GM19351 (cell line): ENCODE measurements at regions not wholly inside any gene's neighbourhood (a gene's known extent, or its start where the extent isn't known, plus 50 kb on each side); places are given as distances from the start of the nearest gene placed in this dataset.
"Not testable (repeated sequence)": the region's sequence is repeated elsewhere in the genome, so short reads cannot be mapped to it uniquely, and the experiment has no call there.

ENCODE experiments used
- ATAC-seq: cut with Tn5 transposase; IDR thresholded peaks from one replicate; pipeline ENCODE4 v1.9.1; 2021; ENCODE audit warnings: mild to moderate bottlenecking, moderate library complexity; ENCODE audit not compliant: unreplicated experiment

GRCh38 chr9:108057421-108058134, 568.0 kb upstream of the KLF4 start:
- ATAC-seq: no peak

GRCh38 chr9:108056805-108057386, 567.3 kb upstream of the KLF4 start:
- ATAC-seq: no peak

- no peak for ATAC-seq
These were observed 566.7 kb upstream of the KLF4 start for GRCh38 chr9:108056084-108056804.

GRCh38 chr9:108054131-108054630, 564.6 kb upstream of the KLF4 start:
- no peak for ATAC-seq

- no peak for ATAC-seq
These were observed 564.0 kb upstream of the KLF4 start for GRCh38 chr9:108053555-108054061.

- no peak for ATAC-seq
These were observed 563.0 kb upstream of the KLF4 start for GRCh38 chr9:108052431-108053080.

GRCh38 chr9:108050894-108051293, 561.3 kb upstream of the KLF4 start:
- no peak for ATAC-seq

GRCh38 chr9:108049671-108050494, 560.3 kb upstream of the KLF4 start:
- ATAC-seq: no peak

- ATAC-seq: no peak
These were observed 559.5 kb upstream of the KLF4 start for GRCh38 chr9:108049026-108049607.

GRCh38 chr9:108048406-108049025, 558.9 kb upstream of the KLF4 start:
- no peak for ATAC-seq

GRCh38 chr9:108047777-108048176, 558.2 kb upstream of the KLF4 start:
- ATAC-seq: not testable (repeated sequence)

- no peak for ATAC-seq
These were observed 557.7 kb upstream of the KLF4 start for GRCh38 chr9:108047264-108047663.

- no peak for ATAC-seq
These were observed 556.3 kb upstream of the KLF4 start for GRCh38 chr9:108045851-108046250.

- ATAC-seq: no peak
These were observed 554.0 kb upstream of the KLF4 start for GRCh38 chr9:108043585-108043984.

GRCh38 chr9:108041551-108041950, 552.0 kb upstream of the KLF4 start:
- ATAC-seq: no peak

- no peak for ATAC-seq
These were observed 551.2 kb upstream of the KLF4 start for GRCh38 chr9:108040783-108041182.

GRCh38 chr9:108039493-108039892, 549.9 kb upstream of the KLF4 start:
- ATAC-seq: no peak

GRCh38 chr9:108039012-108039411, 549.4 kb upstream of the KLF4 start:
- ATAC-seq: no peak

GRCh38 chr9:108035487-108035886, 545.9 kb upstream of the KLF4 start:
- no peak for ATAC-seq
